ENCODE measurements at regions not wholly inside any gene's neighbourhood (a gene's known extent, or its start where the extent isn't known, plus 50 kb on each side); places are given as distances from the start of the nearest gene placed in this dataset.

GRCh38 chr16:64047878-64048277 is 1074.0 kb downstream of the CDH11 start:
- Histone ChIP-seq H3K27ac (ENCODE audit: low read length) (no peak overlapping the region), H3K27me3 (ENCODE audit: control insufficient read depth, insufficient read depth, low read length) (no peaks in the 10 kb centered on the region), H3K4me3 (ENCODE audit: low read depth in 2 of 2, low read length in 2 of 2) (no peak overlapping the region), H3K36me3 (ENCODE audit: control insufficient read depth, insufficient read depth, low read length) (no peaks in the 10 kb centered on the region), H3K9me3 (ENCODE audit: control insufficient read depth, insufficient read depth, low read depth, low read length) (no peaks in the 10 kb centered on the region), H3K4me1 (ENCODE audit: control insufficient read depth, insufficient read depth, low read length) (no peaks in the 10 kb centered on the region)
- TF ChIP-seq REST (IDR thresholded peaks at IDR 0.05; ENCODE audit: insufficient read depth in 1 of 2, low read depth in 2 of 2, low read length in 1 of 2), result no peak
- TF ChIP-seq SIN3A (IDR thresholded peaks at IDR 0.05; ENCODE audit: borderline replicate concordance, insufficient read depth, low read depth, low read length), result no peak
- TF ChIP-seq POLR2AphosphoS5 (IDR thresholded peaks at IDR 0.05; ENCODE audit: low read depth, low read length), result no peak
- ATAC-seq (no peak), DNase-seq (ENCODE audit: low read depth, low spot score) (no peak)
- BruUV-seq (replicated peaks), result no TSS peak
- ChIA-PET CTCF (no interaction called here), POLR2A (no interaction called here)
- intact Hi-C loops (cut with micrococcal nuclease; ENCODE audit: unreplicated experiment), result no loop called here
- in situ Hi-C loops (cut with HindIII; ENCODE audit: low pct_unique_long_range_greater_than_20kb, low sequenced_read_pairs), result no loop called here

GRCh38 chr16:64047207-64047606 is 1074.7 kb downstream of the CDH11 start:
- CTCF ChIA-PET, result no interaction called here
- BruUV-seq (replicated peaks), result no TSS peak
- in situ Hi-C loops (cut with HindIII; ENCODE audit: low pct_unique_long_range_greater_than_20kb, low sequenced_read_pairs) (no loop called here), intact Hi-C loops (cut with micrococcal nuclease; ENCODE audit: unreplicated experiment) (no loop called here)
- TF ChIP-seq REST (IDR thresholded peaks at IDR 0.05; ENCODE audit: insufficient read depth in 1 of 2, low read depth in 2 of 2, low read length in 1 of 2), result no peak
- TF ChIP-seq TCF7L2 (IDR thresholded peaks at IDR 0.05; ENCODE audit: low read depth, low read length), result no peak
- no peak for TF ChIP-seq CTCF (IDR thresholded peaks at IDR 0.05)
- TF ChIP-seq SIN3A (IDR thresholded peaks at IDR 0.05; ENCODE audit: borderline replicate concordance, insufficient read depth, low read depth, low read length), result no peak
- DNase-seq (ENCODE audit: low read depth, low spot score) (no peak), ATAC-seq (no peak)
- Histone ChIP-seq H3K9me3 (ENCODE audit: control insufficient read depth, insufficient read depth, low read depth, low read length) (no peaks in the 10 kb centered on the region), H3K36me3 (ENCODE audit: control insufficient read depth, insufficient read depth, low read length) (no peaks in the 10 kb centered on the region), H3K4me3 (ENCODE audit: low read depth in 2 of 2, low read length in 2 of 2) (no peak overlapping the region), H3K27ac (ENCODE audit: low read length) (no peak overlapping the region), H3K4me1 (ENCODE audit: control insufficient read depth, insufficient read depth, low read length) (no peaks in the 10 kb centered on the region), H3K27me3 (ENCODE audit: control insufficient read depth, insufficient read depth, low read length) (no peaks in the 10 kb centered on the region)
- POLR2A ChIA-PET, result no interaction called here
